ENCODE measurements at regions not wholly inside any gene's neighbourhood (a gene's known extent, or its start where the extent isn't known, plus 50 kb on each side); places are given as distances from the start of the nearest gene placed in this dataset.
"Not testable (repeated sequence)": the region's sequence is repeated elsewhere in the genome, so short reads cannot be mapped to it uniquely, and the experiment has no call there.

DNA sequence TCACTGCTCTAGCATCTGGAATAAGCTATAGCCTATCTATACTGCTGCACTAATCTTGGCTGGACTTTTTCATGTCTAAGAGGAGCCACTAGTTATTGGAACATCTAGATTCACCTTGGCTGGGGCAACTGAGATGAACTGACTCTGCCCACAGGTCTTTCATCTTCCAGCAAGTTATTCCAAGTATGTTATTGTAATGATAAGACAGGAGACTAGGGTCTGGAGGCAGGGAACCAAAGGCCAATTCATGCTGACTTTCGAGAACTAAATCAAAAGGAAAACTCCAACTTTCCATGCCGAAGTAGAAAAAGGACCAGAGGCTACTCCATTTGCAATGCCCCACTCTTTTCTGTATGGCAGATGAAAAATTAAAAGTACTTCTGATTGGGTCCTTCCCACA lies 1243.0 kb upstream of the RAG2 start:
- no peak for DNase-seq

DNA sequence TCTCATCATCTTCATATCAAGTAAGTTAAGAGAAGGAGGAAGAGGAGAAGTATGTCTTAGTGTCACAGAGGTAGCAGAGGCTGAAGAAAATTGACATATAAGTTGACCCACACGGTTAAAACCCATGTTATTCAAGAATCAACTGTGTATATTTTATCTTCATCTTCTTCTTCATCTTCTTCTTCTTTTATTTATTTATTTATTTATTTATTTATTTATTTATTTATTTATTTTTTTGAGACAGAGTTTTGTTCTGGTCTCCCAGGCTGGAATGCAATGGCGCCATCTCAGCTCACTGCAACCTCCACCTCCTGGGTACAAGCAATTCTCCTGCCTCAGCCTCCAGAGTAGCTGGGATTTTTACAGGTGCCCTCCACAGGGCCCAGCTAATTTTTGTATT lies 1242.3 kb upstream of the RAG2 start:
- DNase-seq, result not testable (repeated sequence)

DNA sequence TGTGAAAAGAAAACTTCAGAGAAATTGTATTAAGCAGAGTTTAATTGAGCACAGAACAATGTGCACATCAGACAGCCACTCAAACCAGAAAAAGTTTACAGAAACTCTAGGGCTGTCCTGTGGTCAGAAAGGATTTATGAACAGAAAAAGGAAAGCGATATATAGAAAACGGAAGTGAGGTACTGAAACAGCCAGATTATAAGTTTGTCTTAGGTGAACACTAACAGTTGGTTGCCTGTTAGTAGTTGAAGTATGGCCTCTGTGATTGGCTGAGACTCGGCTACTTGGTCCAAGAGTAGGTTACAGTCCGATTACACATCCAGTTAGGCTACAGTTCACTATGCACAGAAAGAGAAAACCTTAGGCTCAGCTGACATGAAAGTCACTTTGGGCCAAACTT lies 1232.5 kb upstream of the RAG2 start:
- no peak for DNase-seq

DNA sequence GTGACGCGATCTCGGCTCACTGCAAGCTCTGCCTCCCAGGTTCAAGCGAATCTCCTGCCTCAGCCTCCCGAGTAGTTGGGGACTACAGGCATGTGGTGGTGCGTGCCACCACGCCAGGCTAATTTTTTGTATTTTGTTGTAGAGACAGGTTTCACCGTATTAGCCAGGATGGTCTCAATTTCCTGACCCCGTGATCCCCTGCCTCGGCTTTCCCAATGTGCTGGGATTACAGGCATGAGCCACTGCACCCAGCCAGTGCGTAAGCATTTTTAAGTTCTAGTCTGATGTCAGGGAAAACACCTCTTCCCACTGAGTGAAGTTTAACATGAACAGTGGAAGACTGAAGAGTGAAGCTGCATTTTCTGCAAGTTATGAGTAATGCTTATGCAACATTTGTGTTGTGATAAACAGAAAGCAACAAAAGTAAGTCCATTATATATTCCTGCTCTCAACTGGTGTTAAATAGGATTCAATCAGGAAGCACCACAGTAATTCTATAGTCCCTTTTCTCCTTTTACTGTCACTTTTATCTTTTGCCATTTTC lies 1219.8 kb upstream of the RAG2 start:
- no peak for DNase-seq

DNA sequence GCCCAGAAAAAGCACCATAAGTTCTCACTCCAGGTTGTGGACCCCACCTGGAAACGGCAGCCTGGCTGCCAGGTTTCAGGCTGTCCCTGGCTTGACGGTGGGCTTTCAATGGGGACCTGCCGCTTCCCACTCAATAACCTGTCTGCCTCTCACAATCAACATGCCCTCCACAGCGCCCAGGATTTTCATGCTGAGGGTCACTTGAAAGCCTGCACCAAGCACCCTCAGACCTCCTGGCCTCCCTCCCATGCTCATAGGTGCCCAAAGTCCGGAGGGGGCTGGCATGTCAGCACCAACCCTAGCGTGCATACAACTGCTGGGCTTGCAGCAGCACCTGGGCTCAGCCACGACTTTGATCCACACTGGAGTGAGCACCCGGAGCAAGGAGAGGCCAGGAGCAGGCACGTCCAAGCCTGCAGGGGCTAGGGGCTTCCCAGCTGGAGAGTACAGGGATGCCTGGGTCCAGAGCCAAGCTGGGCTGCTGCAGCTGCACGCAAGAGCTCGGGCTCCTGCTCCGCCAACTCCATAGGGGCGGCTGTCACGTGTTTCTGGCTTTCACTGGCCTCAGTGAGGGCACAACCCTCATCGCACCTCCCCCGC lies 1214.3 kb upstream of the RAG2 start:
- DNase-seq, result no peak

DNA sequence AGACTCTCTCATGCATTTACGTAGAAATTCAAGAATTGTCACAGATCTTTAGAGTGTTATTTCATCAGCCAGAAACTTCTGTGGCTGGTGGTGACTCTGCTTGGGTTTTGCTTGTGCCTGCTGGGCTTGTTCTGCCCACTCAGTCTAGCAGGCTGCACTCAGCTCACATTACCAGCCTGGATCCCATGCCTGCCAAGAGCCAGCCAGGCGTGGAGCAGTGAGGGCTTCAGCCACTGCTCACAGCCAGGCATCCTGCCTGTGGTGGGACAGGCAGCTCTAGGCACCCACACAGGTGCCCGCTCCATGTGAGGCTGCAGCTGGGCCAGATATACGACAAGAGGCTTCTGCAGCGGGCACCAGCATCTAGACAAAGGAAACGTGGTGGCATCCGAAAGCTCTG lies 1213.3 kb upstream of the RAG2 start:
- no peak for DNase-seq

DNA sequence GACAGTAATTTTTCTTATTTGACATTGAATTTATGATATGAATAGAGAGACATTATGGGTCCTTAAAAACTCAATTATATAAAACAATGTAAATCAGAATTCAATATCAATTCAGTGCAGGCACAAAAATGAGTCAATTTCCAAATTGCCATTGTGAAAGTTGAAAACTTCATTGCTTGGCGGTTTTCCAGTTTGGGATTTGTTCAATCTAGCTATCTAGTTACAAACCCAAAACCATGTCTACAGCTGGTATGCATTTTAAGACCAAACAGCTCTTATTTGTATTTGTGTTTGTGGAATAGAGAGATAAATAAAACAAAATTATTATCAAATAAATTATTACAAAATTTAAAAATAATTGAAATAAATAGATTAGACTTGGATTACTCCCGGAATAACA lies 1206.6 kb upstream of the RAG2 start:
- no peak for DNase-seq

DNA sequence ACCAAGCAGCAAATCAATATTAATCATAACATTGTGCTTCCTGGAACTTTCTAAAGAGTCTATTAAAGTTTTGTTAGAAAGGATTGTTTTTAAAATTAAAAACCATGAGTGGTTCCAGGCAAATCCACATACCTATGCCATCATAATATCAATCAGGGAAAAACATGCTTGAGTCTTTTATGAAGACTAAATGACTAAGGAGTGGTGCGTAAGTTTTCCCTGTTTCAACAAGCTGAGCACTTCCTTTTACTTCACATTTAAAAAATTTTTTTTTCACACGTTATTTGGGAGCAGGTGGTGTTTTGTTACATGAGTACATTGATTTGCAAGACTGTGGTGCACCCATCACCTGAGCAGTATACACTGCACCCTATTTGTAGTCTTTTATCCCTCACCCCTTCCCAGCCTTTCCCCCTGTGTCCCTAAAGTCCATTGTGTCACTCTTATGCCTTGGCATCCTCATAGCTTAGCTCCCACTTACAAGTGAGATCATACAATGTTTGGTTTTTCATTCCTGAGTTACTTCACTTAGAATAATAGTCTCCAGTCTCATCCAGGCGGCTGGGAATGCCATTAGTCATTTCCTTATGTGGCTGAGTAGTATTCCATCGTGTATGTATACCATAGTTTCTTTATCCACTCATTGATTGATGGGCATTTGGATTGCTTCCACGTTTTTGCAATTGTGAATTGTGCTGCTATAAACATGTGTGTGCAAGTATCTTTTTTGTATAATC lies 1190.3 kb upstream of the RAG2 start:
- DNase-seq, result no peak

DNA sequence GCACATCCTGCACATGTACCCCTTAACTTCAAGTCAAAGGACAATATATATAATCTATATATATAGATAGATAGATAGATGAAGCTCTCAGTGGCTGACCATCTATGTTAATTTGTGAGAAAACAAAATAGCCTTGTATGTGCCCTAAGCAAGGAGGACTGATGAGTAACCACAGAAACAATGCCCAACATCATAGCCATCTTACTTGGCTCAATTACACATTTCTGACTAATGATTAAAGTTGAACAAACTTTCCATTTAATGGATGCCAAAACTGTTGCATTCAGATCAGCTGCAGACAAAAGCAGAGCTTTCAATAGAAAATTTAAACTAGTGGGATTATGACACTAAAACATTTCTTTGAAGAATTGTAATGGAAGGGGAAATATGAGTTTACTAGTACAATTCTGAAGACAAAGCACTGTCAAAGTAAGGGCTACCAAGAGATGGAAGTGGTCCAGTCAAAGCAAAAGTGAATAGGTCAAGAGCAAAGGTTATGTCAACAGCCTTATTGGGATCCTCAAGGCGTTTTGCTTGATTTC lies 1188.2 kb upstream of the RAG2 start:
- DNase-seq, result no peak

DNA sequence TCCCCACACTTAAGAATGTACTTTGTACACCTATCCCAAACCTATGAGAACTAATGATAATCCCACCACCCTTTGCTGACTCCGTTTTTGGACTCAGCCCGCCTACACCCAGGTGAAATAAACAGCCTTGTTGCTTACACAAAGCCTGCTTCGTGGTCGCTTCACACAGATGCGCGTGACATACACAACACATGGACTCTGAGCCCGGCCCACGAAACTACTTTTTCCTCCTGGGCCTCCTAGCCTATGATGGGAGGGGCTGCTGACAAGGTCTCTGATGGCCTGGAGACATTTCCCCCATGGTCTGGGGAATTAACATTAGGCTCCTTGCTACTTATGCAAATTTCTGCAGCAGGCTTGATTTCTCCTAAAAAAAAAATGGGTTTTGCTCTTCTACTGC lies 1176.4 kb upstream of the RAG2 start:
- DNase-seq, result no peak

DNA sequence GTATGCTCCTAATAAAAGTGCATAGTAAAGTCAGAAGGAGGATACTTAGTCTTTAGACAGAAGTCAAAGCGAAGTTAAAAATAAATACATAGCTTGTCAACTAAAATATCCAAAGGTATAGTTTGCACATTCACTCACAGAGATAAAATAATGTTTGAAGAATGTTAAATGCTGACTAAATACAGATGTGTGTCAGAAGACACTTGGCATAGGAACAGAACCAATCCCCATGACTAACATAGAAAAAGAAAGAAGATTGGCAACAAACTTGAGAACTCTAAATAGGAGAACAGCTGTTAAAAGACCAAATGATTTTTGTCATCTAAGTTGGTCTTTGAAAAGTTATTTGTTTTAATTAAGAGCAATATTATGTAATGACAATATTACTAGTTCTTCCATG lies 1172.1 kb upstream of the RAG2 start:
- no peak for DNase-seq

DNA sequence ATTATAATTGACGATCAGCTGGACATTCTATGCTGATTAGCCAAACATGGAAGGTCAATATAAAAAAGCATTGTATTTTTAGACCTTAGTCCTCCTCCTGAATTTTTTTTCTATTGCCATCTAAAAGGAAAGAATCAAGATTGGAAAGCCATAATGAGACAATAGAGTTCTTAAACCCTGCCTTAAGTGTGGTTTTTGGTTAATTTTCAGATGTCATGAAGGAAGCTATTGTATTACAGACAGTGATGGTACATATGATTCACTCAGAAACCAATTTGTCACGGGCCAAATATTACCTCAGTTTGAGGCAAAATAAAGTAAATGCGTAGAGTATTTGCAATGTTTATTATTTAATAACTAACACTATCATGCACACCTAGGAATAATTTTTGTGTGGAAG lies 1164.0 kb upstream of the RAG2 start:
- DNase-seq, result no peak

DNA sequence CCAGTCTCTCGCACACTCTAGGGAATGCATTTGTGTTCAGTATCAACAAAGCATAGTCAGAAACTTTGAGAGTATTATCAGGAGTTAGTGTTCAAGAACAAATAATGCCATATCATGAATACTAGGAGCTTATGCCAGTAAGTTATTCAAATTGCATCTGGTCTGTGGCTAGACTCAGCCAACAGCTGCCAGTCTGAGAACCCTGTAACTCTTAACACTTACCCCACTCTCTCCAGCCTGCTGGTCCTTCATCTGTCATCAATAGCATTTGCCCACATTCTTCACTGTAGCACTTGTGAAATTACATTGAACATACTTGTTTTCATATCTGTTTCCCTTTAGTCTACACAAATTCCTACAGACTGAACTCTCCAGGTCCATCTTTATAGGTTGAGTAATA lies 1157.5 kb upstream of the RAG2 start:
- no peak for DNase-seq

DNA sequence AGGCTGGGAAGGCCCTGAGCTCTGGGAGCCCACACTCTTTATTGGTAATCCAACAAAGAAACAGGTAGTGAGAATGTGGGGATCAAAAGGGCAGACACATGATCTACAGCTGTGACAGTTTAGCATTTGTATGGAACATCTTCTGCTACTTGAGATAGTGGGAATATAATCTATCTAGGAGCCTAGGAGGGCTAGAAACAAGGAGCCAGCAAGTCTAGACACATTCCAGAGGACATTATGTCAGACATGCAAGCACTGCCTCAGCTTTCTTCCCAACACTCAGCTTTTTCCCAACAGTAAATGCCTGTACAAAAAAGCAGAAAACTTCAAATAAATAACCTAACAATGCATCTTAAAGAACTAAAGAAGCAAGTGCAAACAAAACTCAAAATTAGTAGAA lies 1150.6 kb upstream of the RAG2 start:
- no peak for DNase-seq

DNA sequence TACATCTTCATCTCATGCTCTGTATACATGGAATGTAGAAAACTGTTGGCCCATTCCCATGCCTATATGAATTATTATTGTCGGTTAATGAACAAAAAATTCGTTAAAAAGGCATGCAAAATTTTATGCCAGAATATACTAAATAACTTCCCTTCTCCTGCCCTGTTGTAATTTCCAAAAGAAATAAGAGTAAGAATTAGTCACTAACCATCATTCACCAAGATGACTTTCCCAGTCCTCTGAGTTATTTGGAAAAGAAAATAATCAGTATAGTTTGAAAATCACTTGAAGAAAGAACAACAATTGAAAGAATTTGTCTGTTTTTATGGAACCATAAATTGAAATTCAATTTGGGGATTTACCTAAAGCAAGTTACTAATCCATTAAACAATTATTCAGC lies 1149.1 kb upstream of the RAG2 start:
- DNase-seq, result no peak

DNA sequence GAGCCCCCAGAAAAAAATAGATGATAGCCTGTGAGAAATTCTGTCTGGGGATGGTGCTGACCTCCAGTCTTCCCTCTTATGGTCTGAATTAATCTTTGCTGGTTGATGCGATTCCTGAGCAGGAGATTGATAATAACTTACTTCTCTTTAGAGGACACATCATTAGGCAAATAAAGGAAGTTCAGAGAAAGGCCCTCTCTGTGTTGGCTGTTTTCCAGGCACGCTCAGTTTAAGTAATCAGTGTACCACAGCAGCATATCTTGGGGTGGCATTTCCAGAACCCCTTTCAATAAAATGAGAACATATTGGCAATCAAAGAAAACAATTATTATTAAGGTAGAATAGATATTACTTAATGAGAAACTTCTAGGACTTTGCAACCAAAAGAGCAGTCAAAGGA lies 1129.3 kb upstream of the RAG2 start:
- DNase-seq, result no peak

DNA sequence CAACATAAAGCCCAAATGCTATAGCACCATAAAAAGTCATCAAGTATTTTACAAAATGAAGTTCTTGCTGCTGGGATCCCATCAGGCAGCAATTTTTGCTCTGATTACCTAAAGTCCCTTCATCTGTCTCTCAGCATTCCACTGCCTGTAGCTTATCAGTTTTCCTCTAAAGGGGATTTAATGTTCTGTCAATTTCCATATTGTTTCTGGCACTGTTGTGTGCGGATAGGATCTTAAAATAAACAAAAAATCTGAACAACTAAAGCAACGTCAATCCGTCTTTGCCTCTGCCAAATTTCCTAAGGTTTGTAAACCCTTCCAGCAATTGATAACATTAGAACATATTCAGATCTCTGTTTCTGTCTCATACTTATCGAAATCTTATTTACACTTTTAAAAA lies 1126.3 kb upstream of the RAG2 start:
- no peak for DNase-seq

DNA sequence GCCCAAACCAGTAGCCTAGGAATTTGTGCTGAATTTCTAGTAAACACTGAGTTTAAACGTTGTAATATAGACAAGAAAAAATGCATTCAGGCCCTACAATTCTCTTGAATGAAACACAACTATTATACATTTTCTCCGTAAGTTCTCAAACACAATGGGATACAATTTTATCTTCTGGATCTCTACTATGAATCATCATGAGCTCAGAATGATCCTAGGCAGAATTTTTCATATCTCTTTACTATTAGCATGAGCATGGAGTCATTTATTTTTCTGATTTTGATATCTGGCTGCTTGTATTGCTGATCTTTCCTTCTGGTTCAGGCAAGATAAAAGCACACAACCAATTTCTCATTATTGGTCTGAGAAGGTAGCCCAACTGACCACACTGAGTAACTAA lies 1123.4 kb upstream of the RAG2 start:
- DNase-seq, result no peak

DNA sequence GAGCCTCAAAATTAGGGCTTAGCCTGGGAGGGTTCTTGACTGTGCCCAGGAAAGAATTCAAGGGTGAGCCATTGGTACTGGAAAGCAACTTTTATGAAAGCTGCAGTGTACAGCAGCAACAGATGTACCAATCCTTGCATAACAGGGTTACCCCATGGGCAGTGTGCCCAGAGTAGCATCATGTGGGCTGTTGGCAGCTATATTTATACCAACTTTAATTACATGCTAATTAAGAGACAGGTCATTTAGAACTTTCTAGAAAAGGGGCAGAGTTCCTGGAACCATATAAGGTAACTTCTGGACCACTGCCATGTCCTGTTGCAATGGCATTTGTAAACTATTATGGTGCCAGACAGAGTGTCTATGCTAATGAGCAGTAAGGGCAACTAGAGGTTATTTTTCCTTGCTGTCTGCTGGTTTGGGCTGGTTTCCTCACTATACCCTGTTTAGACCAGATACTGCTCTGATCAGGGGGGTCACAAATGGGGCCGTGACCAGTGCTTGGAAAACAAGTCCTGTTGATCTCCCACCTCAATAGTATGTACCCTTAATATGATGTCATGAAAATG lies 1120.5 kb upstream of the RAG2 start:
- no peak for DNase-seq

DNA sequence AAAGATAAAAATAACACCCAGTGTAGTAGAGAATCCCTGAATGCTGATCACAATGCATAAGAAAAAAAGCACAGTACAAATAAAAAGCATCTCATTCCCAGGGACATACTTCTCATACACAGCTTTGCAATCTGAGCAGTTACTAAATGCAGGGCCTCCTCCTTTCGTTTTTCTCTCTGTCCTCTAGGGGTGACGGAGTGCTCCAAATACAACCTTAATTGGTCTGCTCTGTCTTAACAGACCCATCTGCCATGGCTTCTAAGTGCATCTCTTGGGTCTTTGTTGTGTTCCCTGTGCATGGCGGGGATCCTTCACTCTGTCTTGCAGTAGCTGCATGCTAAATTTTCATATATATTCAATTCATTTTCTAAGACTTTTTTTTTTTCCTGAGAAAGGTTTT lies 1114.2 kb upstream of the RAG2 start:
- peak; percentile 1 for DNase-seq

DNA sequence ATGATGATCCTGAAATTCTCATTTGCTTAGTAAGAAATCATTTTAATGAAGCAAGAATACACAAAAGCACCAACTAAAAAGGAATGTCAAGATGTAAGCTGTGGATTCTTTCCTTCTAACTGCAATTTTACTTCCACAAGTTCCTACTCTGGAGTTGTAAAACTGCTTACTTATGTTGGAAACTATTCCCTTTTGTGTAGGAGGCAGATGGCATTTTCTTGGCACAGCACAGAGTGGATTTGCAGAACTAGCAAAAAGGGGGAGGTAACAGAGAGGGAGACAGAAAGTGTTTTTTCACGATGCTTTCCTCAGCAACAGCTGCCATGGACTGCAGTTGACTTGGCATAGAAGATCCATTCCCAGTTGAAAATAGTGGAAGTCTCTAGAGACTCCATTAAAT lies 1112.0 kb upstream of the RAG2 start:
- no peak for DNase-seq

DNA sequence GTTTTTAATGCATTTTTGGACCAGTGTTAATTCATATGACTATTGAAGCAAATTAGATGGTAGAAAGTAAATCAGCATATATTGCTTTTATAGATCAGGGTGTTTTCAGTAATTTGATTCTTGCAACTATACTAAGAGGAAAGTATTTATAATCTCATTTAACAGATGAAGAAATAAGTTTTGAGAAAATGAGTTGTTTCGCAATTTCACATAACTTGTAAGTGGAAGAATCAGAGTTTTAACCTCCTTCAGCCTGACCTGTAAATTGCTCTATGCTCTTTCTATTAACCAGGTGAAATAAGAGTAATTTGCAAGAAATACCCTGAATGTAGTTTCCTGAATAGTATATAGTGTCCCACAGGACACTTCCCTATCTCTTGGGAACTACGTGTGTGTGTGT lies 1106.8 kb upstream of the RAG2 start:
- DNase-seq, result no peak

DNA sequence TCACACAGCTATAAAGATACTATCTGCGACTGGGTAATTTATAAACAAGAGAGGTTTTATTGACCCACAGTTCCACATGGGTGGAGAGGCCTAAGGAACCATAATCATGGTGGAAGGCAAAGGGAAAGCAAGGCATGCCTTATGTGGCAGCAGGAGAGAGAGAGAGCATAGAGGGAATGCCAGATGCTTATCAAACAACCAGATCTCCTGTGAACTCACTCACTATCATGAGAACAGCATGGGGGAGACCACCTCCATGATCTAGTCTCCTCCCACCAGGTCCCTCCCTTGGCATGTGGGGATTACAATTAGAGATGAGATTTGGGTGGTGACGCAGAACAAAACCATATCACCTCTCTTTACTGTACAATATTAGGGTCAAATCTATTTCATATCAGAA lies 1101.6 kb upstream of the RAG2 start:
- DNase-seq, result no peak

DNA sequence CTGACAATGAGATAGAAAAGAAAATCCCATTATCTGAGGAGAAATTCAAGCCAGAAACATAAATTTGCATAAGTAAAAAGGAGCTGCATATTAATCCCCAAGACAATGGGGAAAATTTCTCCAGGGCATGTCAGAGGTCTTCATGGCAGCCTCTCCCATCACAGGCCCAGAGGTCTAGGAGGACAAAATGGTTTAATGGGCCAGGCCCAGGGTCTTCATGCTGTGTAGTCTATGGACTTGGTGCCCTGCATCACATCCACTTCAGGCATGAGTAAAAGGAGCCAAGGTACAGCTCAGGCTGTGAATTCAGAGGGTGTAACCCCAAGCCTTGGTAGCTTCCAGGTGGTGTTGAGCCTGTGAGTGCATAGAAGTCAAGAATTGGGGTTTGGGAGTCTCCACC lies 1097.2 kb upstream of the RAG2 start:
- DNase-seq, result no peak

Measured in hematopoietic multipotent progenitor cell treated with erythropoietin and hydrocortisone succinate and interleukin-3 and kit ligand, for 8 days (in vitro differentiated cells).